HG03175 (cell line): ENCODE measurements at regions not wholly inside any gene's neighbourhood (a gene's known extent, or its start where the extent isn't known, plus 50 kb on each side); places are given as distances from the start of the nearest gene placed in this dataset.
"Not testable (repeated sequence)": the region's sequence is repeated elsewhere in the genome, so short reads cannot be mapped to it uniquely, and the experiment has no call there.

Source experiments
- ATAC-seq: cut with Tn5 transposase; IDR thresholded peaks from one replicate; pipeline ENCODE4 v1.9.1; 2021; ENCODE audit warnings: mild to moderate bottlenecking, moderate library complexity; ENCODE audit not compliant: unreplicated experiment

DNA sequence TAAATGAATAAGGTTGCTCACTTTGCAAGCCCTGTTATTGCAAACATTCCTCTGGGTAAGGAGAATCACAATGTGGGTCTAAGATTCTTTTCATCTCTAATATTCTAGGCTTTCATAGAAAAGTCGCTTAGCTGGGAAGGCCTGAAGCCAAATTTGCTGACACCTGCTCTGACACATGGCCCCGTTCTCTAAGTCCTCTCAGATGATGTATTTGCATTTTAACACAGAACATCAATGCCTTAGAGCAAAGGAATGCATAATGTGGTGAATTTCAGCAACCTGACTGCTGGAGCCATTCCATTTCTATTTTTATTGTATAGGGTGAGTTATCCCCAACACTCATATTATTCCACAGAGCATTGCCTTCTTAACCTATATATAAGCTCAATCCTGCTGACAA, 682.1 kb upstream of the NRP1 start:
- no peak for ATAC-seq

DNA sequence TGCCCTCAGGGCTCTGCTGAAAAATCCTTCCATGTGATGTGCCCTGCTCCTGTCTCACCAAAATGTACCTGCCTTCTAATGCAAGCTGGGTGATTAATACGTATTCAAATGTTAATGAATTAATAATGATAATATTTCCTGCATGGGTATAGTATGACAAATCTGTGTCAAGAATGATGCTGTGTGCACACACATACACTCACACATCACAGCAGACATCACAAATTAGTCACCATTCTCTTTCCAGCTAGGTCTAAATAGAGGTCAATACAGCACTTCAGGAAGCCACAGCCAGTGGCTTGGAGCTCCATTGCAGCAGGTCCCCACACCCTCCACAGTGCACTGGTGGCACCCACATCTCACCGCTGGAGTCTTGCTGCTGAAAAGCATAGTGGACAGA, 681.2 kb upstream of the NRP1 start:
- no peak for ATAC-seq

DNA sequence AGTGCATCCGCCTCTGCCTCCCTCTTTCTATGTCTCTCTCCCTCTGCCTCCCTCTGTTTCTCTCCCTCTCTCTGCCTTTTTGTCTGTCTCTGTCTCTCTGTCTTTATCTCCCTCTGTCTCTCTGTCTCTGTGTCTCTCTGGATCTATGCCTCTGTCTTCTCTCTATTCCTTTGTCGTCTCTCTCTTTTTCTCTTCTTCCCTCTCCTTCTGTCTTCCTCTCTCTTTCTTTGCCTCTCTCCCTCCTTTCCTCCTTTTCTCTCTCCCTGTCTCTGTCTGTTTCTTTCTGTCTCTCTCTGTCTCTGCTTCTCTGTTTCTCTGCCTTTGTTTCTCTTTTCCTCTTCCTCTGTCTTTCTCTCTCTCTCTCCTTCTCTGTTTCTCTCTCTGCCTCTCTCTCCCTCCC, 678.8 kb upstream of the NRP1 start:
- ATAC-seq: no peak

DNA sequence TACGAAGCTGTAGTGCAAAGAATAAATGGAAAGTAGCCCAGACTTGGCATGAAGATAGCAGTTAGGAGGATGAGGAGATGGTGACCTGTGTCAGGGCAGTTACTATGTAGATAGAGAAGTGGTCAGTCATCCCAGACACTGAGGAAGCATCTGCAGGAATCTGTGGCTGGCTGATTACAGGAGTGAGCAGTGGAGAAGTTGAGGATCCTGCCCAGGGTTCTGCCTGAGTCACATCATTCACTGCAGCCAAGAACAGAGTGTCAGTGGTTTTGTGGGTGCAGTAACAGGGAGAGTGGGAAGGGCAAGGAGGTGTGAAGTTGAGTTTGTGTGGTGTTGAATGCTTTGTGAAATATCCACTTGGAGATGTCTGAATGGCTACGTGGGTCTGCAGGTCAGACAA, 676.4 kb upstream of the NRP1 start:
- no peak for ATAC-seq

DNA sequence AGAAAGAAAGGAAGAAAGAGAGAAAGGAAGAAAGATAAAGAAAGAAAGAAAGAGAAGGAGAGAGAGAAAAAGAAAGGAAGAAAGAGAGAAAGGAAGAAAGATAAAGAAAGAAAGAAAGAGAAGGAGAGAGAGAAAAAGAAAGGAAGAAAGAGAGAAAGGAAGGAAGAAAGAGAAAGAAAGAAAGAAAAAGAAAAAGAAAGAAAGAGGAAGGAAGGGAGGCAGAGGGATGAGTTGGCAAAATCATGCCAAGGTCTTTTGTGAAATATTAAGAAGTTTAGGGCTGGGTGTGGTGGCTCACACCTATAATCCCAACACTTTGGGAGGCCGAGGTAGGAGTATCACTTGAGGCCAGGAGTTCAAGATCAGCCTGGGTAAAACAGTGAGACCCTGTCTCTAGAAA, 675.8 kb upstream of the NRP1 start:
- ATAC-seq: not testable (repeated sequence)

DNA sequence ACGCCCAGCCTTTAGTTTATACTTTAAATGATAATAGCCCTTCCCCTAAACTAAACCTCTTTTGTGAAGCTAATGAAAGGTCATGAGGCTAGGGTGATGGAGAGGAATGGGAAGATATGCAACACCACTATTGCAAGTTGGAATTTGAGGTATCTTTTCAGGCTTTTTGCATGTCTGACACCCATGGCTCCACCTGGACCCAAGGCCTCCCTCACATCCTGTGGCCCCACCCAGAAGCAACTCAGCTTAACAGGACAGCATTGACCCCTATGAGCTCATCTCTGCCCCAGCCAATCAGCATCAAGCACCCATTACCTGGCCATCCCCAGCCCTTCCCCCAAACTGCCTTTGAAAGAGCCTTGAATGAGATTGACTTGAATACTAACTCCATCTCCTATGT, 674.2 kb upstream of the NRP1 start:
- ATAC-seq: no peak

DNA sequence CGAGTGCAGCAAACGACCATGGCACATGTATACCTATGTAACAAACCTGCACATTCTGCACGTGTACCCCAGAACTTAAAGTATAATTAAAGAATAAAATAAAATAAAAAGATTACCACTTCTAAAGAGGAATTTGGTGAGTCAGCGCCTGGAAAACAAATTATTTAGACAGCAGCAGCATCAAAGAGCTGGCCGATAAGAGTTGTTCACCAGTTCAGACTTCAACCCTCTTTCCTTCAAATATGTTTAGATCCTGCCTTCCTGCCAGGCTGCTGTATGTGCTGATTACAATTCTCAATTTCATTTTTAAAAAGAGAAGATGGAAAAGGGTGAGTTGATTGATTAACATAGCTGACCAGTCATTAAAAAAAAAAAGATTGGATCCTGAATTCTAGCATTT, 672.0 kb upstream of the NRP1 start:
- no peak for ATAC-seq

DNA sequence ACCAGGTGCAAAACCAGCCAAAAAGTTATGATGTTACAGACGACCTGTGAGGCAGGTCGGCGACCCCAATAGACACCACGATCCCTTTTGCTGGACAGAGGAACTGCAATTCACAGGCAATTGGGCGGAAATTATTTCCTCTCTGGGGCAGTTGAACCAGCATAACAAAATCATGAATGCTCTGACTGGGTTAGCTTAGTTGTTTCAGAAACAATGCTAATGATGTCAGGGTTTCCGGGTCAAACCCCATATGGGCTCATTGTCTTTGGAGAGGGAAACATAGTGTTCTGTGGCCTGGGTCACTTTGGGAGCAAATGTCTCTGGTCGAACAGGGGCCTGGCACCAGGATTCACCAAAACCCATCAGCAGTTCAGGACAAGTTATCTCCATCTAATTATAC, 669.1 kb upstream of the NRP1 start:
- no peak for ATAC-seq

DNA sequence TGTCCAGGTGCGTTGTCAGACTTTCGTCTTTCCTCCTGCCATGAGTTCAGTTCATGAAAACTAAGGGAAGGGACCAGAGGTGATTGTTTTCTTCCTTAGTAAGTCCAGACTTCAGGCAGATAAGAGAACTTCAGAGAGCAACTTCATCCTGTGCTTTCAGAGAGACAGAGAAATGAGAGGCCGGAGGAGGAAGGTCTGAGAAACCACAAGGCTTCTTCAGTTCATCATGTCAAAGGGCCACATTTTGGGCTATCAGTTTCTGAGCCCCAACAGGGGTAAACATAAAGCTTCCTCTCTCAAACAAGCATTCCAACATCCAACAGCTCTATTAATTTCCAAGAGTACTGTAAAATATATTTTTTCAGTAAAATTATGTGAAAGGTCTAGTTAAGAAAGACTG, 668.4 kb upstream of the NRP1 start:
- ATAC-seq: no peak

DNA sequence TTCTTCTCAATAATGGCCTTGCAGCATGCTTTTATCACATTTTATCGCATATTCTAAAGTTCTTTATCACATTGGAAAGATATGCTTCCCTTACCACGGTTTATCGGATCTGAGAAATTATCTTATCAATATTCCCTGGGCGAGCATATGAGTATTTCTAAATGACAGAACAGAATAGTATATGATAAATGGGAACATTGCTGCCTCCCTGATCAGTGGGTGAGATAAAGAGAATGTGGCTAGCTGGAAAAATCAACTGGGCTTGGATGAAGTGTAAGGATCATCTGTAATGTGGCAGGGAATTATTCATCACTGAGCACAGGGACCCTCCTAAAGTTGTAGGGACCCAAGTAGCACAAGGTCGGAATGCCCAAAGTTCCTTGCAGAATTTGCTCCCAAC, 667.4 kb upstream of the NRP1 start:
- no peak for ATAC-seq

DNA sequence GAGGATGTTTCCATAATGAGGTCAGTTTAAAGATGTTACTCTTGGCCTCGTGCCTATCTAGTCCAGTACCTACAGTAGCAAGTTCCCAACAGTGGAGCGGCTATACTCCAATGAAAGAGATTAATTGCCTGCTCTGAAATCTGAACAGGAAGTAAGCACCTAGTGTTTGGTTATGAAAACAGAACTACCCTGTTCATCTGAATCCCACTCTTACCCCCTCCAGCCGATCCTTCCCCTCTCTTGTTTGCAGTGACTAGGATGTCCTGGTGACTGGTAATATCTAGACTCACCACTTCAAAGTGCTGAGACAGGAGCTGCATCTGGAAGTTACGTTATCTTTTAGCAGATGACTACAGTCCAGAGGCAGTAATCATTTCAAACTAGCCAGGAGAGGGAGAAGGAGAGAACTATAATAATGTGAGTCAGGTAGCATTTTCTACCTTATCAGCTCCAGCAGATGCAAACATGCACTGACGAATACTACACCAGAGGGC, 666.7 kb upstream of the NRP1 start:
- ATAC-seq: no peak

DNA sequence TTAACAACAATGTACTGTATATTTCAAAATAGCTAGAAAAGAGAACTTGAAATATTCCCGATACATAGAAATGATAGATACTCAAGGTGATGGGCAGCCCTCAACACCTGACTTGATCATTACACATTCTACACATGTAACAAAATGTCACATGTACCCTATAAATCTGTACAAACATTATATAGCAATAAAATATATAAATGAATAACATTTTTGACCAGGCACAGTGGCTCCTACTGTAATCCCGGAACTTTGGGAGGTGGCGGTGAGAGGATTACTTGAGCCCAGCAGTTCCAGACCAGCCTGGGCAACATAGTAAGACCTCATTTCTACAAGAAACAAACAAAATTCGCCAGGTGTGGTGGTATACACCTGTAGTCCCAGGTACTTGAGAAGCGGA, 659.5 kb upstream of the NRP1 start:
- no peak for ATAC-seq

DNA sequence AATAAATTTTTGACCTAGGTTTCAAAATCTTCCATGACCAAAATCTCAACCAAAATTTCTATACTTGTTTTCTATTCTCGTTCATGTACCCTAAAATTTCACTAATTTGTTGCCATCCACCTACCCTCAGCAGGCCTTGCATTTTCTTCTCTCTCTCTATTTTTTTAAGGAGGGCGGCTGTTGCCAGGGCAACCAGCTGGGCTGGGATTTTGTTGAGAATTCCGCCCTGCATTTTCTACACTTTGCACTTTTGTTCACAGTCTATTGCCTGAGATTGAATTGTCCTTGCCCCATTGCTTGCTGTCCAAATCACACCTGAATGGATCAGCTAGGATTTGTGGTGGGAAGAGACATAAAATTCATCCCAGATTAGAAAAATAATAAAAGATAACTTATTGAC, 657.5 kb upstream of the NRP1 start:
- ATAC-seq: no peak

DNA sequence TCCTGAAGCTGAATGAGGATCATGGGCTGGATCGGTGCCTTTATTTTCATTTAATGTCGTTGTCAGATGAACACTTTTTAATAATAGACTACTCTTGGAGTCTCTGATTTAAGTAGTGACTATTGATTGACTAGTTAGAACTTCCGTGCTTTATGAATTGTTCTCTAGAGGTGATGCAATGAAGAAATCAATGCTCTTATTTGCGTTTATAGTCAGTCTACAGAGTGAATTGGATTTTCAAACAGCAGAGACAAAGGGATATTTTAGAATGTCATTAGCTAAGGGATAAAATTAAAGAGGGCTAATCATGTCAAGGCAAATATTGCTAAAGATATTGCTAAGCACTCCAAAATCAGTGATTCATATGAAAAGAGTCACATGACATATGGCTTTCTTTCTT, 652.0 kb upstream of the NRP1 start:
- ATAC-seq: no peak

DNA sequence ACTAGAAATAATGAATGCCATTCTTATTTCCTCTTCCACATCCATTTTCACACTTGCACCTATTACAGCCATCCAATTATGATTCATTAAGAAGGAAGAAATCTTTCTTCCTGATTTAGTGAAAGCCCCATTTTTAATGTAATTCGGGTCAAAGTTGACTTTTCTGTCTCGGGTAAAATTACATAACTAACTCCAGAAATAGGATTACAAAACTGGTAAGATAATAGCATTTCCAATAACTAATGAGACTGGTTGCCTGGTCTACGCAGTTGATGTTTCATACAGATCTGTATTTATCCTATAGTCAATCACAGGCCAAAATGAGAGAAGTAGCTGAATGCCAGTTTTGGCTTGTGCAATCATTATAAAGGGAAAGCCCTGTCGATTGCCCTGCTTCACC, 651.5 kb upstream of the NRP1 start:
- ATAC-seq: no peak

DNA sequence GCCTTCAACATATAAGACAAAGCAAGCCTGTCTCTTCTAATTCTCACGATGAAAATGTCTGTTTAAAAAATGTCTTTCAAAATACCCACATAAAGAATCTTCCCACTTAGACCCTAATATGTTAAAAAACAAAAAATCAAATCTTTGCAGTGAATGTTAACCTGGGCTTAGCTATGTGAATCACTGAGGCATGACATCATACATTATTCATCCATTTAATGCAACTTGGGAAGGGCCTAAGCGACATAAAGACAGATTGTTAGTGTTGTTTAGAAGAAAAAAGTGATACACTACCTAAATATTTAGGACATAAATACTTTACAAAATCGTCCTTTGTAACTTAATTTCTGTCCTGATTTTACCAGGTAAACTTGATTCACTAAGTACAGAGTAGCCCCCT, 648.5 kb upstream of the NRP1 start:
- no peak for ATAC-seq

DNA sequence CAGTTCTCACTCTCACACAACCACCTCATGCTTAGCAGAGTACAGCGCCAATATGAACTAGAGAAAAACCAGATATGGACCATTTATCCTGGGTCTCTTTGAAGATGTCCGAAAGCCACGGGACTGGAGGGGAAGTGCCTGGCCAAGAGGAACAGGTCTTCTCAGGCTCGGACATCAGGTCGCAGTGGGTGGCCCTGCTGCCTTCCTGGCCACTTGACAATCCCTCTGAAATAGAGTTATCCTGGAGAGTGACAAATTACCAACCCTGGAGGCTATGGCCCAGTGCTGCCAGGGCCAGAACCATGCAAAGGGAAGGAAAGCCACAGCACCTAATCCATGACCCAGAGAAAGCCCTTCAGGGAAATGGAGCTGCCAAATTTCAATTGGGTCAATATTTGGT, 646.8 kb upstream of the NRP1 start:
- ATAC-seq: no peak

DNA sequence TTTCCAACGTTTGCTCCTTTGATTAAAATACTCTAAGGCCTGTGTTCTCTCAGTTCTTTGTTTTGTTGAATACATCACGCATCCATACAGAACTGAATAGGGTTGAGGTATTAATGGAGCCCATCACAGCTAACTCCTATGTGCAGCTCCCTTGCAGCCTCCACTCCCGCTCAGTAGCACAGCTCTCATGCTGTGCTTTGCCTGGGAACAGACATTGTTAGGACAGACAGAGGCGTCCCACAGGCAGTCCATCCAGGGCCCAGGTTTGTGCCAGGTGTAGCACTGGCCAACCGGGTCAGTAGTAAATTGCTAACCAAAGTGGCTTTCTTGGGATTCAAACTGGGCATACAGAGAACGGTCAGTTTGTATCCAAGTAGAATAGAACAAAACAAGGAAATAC, 644.7 kb upstream of the NRP1 start:
- no peak for ATAC-seq

DNA sequence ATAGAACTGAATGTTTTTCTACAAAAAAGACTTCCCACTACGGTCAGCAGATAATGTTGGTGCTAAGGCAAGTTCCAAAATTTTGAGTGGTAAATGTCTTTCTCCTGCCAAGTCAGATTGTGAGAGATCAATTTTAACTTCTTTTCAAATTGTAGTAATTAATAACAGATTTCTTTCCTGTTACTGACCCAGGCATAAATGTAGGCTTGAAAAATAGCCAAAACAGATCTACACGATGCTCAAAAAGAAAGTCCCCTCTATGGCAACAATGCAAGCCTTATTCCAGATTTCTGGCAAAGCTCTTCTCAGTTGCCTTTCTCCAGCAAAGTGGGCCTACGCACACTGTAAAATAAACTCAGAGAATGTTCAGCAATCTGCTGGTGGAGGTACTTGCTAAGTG, 641.0 kb upstream of the NRP1 start:
- ATAC-seq: no peak

DNA sequence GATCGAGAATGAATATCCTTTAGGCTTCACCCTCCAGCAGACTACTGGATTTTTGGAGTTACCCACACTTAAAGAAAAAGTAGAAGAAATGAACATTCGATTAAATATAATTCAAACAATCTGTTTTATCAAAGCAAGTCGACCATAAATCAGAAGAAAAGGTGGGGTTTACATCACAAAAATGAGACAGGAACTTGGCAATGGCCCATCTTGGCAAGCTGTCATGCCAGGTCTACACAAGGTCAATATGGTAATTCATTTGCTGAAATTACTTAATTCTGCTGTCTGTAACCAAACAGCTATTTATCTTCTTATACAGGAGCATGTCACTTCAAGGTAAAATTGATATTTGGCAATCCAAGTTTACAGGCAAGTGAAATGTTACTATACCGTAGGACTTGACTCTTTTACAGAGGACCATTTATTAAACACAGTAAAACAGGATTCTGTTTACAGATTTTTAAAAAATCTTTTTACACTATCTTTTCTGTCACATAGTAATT, 640.6 kb upstream of the NRP1 start:
- no peak for ATAC-seq

DNA sequence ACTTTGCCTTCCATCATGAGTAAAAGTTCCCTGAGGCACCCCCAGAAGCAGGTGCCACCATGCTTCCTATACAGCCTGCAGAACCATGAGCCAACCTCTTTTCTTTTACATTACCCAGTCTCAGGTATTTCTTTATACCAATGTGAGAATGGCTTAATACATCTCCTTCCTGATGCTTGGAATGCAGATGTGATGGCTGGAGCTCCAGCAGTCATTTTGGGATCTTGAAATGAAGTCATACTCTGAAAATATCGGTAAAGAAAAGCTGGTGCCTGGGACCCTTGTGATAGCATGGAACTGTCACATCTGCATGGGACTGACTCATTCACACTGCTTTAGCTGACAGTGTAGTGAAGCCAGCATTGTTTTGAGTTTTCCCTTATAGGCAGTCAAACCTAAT, 634.5 kb upstream of the NRP1 start:
- ATAC-seq: no peak

DNA sequence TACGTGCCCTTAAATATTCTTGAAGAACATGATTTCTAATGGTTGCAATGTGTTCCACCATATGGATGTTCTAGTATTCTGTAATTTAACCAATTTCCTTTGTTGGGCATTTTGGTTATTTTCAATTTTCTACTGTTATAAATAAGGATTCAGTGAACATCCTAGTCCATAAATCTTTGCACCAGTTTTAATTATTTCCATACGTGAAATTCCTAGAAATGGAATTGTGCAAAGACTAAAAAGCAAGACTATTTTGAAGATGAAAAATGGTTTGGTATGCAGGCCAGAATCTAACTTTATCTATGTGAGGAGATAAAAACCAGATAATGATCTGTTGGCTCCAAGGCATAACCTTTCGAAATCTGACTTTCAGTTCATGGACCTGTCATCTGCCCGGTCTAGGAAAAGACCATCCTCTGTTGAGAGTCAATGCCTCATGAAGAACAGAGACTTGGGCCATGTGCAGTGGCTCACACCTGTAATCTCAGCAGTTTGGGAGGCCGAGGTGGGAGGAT, 633.2 kb upstream of the NRP1 start:
- no peak for ATAC-seq

DNA sequence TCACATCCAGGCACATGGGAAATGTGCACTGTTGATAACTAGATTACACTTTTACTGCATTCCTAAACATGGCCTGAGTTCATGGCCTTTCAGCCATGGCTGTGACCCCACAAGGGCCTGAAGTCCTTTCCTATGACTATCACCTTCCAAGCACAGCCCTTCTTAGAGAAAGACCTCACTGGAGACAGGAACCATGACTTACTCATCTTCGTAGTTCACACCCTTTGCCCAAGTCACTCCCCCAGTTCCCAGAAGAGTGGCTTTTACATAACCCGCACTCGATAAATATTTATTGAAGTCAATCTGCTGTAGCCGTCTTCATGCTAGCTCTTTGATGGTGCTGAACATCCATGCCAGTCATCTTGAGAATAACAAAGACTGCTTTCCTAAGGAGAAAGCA, 632.5 kb upstream of the NRP1 start:
- ATAC-seq: no peak
